GM12875 (cell line): ENCODE measurements at regions not wholly inside any gene's neighbourhood (a gene's known extent, or its start where the extent isn't known, plus 50 kb on each side); places are given as distances from the start of the nearest gene placed in this dataset.
"Not testable (repeated sequence)": the region's sequence is repeated elsewhere in the genome, so short reads cannot be mapped to it uniquely, and the experiment has no call there.

Experiments used
- H3K4me3 ChIP-seq: one replicate; pipeline ENCODE4 v1.5.1; 2011; ENCODE audit warnings: low read depth, low read length, control low read depth
- TF ChIP-seq, protein P1 (sequence below): IDR thresholded peaks from 2 replicates; pipeline ENCODE4 v1.5.1; 2011; ENCODE audit warnings: low read depth, mild to moderate bottlenecking, control low read depth, inconsistent platforms, low read length, moderate library complexity, borderline replicate concordance; ENCODE audit not compliant: insufficient read depth

DNA sequence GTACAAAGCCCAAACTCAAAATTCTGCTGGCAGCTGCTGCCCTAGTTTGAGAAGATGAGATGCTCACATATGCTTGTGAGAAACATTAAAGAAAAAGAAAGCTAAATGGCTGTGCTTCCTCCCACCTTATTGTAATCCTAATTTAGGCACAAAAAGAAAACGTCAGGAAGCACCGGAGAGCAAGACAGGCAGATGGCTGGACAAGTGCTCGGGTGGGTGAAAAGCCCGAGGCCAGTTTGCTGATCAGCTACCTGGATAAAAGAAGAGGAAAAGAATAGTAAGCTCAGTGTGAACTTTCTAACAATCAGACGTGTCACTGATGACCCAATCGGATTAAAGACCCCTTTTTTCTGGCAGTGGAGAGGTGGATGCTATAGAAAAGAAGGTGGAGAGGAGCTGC lies 368.0 kb upstream of the ATP10A start:
- TF ChIP-seq, protein P1, sequence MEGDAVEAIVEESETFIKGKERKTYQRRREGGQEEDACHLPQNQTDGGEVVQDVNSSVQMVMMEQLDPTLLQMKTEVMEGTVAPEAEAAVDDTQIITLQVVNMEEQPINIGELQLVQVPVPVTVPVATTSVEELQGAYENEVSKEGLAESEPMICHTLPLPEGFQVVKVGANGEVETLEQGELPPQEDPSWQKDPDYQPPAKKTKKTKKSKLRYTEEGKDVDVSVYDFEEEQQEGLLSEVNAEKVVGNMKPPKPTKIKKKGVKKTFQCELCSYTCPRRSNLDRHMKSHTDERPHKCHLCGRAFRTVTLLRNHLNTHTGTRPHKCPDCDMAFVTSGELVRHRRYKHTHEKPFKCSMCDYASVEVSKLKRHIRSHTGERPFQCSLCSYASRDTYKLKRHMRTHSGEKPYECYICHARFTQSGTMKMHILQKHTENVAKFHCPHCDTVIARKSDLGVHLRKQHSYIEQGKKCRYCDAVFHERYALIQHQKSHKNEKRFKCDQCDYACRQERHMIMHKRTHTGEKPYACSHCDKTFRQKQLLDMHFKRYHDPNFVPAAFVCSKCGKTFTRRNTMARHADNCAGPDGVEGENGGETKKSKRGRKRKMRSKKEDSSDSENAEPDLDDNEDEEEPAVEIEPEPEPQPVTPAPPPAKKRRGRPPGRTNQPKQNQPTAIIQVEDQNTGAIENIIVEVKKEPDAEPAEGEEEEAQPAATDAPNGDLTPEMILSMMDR, result no peak
- H3K4me3 ChIP-seq, result no peak overlapping the region

DNA sequence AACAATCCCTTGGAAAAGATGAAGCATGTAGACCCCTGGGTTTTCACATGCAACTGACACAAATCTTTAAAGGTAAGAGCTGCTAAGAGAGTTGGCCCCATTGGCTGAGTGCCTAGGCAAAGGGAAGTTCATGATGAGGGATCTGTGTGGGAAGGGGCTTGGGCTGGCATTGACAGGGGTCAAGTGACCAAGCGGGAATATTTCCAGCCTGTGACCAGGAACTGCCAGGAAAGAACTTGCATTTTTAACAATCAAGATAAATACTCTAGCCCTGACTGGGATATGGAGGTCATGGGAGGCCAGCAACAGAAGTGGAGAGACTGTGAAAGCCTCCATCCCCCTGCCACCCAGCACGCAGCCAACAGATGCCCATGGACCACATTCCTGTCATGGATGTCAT lies 361.1 kb upstream of the ATP10A start:
- TF ChIP-seq, protein P1, result no peak
- H3K4me3 ChIP-seq, result no peak overlapping the region

DNA sequence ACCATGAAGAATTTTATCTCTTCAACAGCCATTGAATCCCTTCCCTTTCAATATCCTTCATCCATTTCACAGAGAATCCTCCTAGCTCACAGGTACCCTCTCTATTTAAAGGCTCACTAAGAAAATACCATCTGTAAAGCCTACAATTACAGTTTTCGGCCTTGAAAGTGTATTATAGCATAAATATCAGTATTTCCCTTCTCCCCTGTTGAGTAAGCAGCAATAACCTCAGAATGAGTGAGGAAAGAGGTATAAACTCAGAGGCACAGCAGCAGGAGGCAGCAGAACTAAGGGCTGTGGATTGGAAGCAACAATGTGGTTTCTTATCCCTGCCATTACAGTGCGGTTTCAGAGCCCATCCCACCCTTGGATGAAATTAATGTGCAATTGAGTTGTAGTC lies 360.6 kb upstream of the ATP10A start:
- TF ChIP-seq, protein P1, result no peak
- H3K4me3 ChIP-seq, result no peak overlapping the region

DNA sequence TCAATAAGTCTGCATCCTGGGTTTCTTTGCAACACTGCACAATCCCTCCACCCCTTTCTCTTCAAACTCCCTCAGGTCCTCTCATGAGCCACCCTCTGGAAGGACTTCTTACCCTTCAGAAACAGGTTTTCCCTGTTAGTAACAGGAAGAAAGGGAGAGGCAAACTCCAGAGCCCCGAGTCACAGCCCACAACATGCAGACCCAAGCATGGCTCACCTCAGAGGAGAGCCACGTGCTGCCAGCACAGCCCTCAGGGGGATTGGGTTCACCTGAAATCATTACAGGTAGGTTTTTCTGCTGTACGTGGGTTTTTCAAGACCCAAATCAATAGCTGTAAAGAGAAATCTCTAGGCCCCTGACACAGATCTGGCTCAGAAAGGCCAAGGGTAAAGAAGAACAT lies 359.7 kb upstream of the ATP10A start:
- TF ChIP-seq, protein P1, result no peak
- no peak overlapping the region for H3K4me3 ChIP-seq

- not testable (repeated sequence) for H3K4me3 ChIP-seq
Observed at GRCh38 chr15:26217043-26217442, 353.9 kb upstream of the ATP10A start.

DNA sequence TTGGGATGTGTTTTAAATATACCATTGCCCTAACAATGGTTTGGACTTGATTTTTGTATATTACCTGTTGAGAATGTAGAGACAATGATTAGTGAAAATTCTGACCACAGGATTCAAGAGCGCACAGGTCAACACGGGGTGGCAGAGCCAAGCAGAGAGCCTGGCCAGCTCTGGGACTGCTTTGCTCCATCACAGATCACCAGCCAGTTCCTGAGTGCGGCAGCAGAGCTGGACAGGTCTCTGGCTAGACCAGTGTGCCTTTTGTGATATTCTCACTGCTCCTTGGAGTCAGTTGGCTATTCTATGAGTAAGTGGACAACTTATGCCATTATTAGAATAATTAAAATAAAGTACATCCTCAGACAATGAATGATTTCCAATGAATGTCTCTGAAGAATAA lies 351.2 kb upstream of the ATP10A start:
- TF ChIP-seq, protein P1, result no peak
- no peak overlapping the region for H3K4me3 ChIP-seq

GRCh38 chr15:26213427-26213826 lies 350.3 kb upstream of the ATP10A start:
- TF ChIP-seq, protein P1, result no peak
- no peak overlapping the region for H3K4me3 ChIP-seq

DNA sequence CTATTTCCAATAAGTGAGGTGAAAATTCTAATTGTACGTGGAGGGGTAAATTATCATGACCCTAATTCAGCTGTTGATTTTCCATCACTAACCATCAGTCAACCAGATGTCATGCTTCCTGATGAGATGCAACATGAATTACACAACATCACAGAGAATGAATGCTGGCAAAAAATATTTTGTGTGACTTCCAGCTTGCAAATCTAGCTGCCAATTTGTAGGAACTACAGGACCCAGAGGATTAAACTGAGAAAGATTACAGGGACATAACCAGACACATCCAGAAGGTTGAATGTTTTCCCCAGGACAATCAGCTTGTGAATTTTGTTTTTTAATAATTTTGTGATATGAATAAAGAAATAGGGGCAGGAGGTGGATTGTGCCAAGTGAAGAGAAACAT lies 349.0 kb upstream of the ATP10A start:
- TF ChIP-seq, protein P1, result no peak
- H3K4me3 ChIP-seq, result no peak overlapping the region
